HG03039 (cell line): ENCODE measurements at regions not wholly inside any gene's neighbourhood (a gene's known extent, or its start where the extent isn't known, plus 50 kb on each side); places are given as distances from the start of the nearest gene placed in this dataset.

ENCODE experiments used
- ATAC-seq: cut with Tn5 transposase; IDR thresholded peaks from one replicate; pipeline ENCODE4 v1.9.1; 2021; ENCODE audit warnings: mild to moderate bottlenecking, moderate library complexity; ENCODE audit not compliant: unreplicated experiment

DNA sequence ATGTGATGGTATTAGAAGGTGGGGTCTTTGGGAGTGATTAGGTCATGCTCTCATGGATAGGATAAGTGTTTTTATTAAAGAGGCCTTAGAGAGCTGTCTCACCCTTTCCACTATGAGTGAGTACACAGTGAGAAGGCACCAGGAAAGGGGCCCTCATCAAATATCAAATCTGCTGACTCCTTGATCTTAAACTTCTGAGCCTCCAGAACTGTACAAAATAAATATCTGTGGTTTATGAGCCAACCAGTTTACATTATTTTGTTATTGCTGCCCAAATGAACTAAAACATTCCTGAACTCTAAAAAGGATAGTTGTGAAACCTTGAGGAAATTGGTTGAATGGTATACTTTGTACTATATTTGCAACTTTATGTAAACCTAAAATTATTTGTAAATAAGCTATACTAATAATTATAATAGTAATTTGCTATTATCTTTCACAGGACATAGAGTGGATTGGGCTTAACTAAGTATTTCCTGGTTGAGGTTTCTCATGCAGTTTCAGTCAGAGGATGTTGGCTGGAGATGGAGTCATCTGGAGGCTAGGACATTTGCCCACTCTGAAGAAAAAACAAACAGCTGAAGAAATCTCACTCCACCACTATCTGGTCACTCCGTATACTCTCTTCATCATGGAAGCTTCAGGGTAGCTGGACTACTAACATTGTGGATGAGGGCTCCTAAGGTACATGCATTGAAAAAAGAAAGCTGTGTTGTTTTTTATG is 1068.6 kb upstream of the CADM2 start:
- ATAC-seq: no peak

DNA sequence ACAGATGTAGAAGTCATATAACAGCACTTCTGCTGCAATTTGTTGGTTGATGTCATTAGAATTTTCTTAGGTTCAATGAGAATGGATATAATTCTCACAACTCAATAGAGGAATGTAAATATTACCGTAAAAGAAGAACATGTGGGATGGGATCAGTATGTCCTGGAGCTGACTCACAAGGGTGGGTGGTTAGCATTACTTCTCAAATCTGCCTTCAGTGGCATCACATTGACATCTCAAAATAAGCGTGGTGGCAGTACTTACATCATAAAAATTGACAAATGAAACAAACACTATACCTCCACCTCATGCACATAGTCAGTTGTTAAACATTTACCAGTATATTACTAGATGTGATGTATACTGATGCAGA is 1068.0 kb upstream of the CADM2 start:
- ATAC-seq: no peak

DNA sequence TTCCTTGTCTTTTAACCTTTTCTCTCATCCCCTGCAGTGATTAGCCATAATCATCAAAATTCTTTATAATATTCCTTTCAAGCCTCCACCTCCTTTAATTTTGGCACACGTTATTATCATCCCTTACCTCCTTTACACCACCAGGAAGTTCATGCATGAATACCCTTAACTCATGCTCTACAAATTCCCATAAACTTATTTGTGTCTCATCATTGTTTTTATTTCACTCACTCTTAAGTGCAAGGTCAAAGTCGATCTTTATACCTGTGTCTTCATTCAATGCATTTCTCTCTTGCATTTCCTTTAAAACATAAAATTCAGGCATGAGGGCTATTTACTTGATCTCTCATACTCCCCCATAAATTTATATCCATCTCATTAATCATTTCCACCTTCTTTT is 1064.6 kb upstream of the CADM2 start:
- no peak for ATAC-seq

DNA sequence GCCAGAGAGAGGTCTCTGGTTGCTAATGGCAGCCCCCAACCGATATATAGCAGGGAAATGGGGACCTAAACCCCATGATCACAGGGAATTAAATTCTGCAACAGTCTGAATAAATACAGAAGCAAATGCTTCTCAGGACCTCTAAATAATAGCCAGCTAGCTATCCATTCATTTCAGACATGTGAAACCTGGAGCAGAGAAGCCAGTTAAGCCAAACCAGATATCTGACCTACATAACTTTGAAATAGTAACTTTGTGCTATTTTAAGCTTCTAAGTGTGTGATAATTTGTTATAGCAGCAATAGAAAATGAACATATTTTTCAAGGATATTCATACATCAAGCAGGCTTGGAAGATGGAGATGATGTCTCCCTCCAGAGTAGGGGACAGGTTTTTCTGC is 1062.9 kb upstream of the CADM2 start:
- no peak for ATAC-seq

DNA sequence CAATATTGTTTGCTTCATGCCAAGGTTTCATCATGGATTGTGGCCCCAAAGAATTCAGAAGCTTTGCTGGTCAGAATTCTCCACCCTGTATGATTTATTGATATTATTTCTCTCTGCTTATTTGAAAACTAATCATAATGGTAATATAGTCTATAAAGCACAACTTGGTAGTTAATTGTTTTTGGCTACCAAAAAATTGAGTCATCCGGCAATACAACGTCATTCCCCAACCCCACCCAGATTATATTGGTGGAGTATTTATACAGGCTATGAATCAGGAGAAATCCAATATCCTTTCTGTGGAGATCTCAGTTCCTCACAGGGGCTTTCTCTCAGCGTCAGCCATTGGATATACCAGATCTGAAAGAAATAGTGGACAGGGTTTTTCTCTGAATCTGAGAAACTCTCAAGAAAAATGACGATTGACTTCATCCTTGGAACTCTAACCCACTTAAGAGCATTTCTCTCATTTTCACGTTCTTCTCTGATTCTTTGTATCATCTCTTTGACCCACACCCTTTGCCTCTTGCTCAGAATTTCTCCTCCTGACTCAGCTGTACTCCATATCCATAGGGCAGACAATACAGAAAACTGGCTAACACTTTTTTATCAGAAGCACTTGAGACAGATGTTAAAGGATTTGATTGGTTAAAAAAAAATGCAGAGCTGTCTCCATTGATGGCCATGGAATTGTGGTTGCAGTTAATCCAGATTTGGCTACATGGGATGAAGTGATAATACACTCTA is 1055.8 kb upstream of the CADM2 start:
- ATAC-seq: no peak

DNA sequence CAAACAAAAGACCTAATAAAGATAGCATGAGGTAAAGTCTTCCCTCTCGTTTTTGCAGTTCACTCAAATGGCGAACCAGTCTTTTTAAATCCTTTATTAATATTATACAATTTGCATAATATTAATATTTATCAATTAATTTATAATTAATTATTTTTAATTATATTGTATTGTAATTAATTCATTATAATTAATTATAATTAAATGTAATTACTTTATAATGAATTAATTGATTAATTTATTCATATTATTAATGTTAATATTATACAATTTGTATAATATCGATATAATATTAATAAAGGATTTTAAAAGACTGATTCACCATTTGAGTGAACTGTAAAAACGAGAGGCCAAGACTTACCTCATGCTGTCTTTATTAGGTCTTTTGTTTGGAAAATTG is 1045.4 kb upstream of the CADM2 start:
- ATAC-seq: no peak

DNA sequence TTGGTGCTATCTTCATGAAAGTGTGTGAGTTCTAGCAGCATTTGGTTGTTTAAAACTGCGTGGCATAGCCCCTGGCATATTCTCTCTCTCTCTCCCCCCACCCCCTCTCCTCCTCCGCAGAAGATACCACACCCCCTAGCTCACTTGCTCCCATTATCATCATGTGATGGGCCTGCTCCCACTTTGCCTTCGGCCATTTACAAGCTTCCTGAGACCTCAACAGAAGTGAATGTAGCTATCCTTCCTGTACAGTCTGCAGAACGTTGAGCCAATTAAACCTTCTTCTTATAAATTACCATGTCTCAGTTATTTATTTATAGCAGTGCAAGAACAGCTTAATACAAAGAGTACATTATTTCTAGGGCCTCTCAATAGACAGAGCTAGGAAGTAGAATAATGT is 1032.5 kb upstream of the CADM2 start:
- ATAC-seq: no peak

DNA sequence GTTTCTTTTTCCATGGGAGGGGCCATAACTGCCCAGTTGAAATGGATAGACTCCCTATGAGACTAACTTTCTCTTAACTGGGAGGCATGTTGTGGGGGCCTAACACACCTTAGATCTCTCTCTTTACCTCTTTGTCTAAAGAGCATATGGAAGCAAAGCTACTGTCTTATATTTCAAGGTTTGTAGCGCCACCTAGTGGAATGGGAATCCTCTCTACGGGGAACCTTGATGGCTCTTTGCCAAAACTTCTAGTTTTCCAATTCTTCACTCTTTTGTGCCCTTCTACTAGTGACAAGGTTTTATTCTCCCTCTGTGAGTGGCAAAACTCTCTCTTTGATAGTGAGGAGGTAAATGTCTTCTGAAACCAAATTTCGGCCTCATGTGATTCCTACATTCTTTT is 1030.4 kb upstream of the CADM2 start:
- ATAC-seq: no peak

DNA sequence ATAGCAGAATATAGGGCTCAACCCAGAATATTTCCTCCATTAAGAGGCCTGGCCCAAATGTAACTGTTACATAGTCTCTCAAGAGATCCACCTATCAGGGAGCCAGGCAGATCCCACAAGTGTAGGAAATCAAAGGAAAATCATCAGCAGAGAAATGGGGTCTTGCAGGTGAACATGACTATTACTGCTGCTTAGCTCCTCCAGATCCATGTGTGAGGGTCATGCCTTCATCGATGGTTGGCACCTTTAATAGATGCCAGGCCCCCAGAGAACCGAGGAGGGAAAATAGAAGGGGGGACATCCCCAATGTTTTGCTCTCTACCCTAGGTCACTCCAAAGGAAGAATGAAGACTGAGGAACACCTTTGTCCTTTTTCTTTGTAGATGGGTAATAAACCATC is 1029.9 kb upstream of the CADM2 start:
- ATAC-seq: no peak

DNA sequence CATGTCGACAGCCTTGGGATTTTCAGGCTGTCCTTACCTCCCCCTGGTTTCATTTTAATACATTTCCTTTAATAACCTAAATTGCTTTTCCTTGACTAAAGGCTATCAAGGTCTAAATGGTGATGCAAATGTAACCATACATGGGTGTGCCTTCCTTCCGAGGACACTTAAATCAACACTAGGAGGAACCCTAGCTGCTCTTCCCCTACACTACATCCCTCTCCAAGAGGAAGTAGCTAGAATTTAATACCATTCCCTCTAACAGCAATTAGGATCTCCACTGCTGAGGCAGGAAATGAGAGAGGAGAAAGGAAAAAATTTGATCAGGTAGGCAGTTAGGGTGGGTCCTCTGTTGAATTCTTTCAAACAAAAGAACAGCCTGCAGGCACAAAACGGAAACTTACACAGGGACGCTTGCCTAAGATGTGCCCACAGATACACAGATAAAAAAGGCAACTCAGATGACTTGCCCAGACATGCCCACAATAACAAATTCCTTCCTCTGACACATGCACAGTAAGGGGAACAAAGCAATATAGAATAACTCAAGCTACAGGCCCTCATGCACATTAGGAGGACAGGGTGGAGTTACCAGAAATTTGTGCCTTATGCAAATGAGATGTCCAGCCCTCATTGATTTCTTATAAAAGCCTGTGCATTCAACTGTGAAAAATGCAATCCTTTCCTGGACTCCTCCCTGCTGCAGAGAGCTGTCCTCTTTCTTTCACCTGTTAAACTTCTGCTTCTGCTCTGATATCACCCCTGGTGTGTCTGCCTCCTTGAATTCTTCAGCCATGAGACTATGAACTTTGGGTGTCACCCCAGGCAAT is 1024.4 kb upstream of the CADM2 start:
- ATAC-seq: no peak

DNA sequence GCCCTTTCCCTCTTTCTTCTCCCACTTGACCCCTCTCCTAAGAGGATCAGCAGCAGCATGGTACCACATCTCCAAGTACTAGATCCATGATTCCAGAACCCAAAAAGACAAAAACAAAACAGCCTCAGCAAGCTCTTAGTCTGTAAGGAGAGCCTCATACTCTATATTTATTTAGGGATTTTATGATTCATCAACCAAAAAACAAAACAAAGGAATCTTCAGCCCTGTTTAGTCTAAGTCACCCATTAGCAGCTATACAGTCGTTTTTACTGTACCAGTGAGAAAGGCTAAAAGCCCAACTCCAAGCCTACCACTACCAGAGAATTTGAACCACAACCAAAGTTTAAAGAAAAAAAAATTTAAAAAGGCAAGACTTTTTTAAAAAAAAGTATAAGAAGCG is 1020.3 kb upstream of the CADM2 start:
- ATAC-seq: no peak

DNA sequence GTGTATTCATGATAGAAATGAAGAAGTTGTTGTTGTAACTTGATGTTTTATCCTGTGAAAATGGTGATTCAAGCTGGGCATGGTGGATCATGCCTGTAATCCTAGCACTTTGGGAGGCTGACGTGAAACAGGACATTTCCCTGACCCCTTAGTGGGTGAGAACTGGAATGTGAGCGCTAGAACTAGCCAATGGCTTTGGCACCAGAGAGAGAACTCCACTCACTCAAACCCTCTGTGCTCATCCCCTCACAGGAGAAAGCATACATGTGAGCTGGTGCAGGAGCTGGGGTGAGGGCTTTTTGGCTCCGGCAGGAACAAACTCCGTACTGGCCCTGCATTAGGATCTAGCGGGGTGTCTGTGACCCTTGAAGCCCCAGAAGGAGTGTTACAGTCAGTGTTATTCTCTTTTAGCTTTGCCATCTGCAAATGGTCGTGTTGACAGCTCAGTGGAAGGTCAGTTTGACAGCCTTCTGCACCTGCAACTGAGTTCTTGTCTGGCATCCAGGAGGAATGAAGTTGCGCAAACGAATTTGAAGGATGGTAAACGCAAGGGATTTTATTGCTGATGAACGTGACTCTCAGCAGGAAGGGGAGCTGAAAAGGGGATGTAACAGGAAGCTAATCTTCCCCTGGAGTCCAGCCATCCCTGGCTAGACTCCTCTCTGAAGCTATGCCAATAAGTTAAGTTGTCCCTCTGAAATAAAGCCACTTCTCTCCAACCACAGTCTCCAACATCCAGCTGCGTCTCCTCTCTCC is 1016.6 kb upstream of the CADM2 start:
- no peak for ATAC-seq

DNA sequence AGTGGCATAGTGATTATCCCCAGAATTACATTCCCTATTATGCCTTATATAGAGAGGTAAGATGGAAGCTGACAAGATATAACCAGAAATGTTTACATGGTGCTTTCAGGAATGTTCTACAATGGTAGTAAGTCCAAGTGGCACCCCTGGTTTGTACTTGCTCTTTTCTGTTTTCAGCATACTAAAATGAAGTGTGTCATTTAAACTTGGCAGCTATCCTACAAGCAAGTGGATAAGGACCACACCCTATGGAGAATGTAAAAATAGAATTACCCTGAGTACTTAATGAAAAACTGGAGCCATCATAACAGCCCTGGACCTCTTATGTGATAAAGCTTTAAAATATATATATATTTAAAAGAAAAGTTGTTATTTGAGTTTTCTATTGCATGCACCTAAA is 1012.7 kb upstream of the CADM2 start:
- ATAC-seq: no peak

DNA sequence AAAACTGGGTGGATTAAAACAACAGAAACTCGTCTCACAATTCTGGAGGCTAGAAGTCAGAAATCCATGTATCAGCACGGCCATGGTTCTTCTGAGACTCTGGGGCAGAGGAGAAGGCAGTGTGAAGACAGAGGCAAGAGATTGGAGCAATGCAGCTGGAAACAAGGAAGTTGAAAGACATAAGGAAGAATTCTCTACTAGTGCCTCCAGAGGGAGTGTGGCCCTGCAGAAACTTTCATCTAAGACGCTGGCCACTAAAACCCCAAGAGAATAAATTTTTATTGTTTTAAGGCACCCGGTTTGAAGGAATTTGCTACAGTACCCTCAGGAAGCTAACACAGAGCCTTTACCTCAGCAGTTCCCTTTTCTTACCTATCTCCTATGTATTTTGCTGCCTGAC is 1012.2 kb upstream of the CADM2 start:
- ATAC-seq: no peak

DNA sequence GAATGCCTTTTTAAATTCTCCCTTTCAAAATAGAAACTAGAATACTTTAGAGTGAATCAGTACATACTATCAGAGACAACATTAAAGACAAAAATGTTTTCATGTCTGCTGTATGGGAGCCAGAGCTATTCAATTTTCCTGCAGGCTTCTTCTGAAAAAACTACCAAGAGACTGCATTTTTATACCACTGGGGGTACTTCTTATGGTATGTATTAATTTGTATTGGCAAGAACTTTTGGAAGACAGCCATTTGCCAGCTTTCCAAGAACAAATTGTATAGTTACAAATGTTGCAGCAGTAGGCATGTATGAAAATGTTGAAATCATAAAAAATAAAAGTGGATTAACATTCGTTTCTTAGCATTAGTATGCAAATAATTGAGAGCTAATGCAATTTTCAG is 1010.0 kb upstream of the CADM2 start:
- ATAC-seq: no peak

DNA sequence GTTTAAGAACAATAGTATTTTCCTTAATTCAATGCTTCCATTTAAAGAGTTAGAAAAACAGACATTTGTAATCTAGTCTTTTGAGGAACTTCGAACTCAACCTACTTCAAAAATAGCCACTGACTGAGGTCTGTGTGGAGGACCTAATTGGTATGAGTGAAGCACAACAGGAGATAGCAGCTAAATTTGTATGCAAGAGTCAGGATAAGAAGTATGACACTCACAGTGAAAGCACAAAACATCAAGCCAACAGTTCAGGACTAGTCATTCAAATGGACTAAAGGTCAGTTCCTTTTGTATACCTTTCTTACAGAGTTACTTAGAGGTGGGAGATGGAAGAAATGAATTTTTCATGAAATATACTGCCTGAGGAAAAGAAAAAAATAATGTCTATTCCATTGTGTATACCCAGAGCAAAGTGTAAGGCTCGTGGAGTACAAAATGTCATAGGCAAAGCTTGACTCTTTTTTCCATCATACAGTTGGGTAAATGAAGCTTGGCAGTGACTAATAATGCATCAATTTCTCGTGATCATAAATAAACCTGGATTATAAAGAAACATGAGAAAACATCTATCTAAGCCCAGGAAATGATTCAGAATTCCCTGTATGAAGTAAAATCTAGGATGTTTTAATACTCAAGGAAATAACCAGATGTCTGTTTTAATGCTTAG is 1005.2 kb upstream of the CADM2 start:
- ATAC-seq: no peak

DNA sequence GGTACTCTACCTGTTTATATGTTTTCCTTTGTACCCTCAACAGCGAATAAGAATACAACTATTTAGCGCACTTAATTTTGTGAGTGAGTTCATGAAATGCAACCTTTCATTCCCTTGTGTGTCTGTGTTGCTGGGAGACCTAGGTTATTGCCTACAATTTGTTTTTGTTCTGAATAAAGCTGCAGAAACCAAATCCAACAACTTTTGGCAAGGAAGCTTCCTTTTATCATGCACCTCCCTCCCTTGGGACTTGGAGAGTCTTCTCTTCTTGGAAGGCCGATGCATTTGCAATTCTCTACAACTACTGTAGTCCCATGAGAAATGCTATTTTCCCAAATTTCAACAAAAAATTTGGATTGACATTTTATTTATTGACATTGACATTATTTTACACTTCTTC is 1002.4 kb upstream of the CADM2 start:
- ATAC-seq: no peak

DNA sequence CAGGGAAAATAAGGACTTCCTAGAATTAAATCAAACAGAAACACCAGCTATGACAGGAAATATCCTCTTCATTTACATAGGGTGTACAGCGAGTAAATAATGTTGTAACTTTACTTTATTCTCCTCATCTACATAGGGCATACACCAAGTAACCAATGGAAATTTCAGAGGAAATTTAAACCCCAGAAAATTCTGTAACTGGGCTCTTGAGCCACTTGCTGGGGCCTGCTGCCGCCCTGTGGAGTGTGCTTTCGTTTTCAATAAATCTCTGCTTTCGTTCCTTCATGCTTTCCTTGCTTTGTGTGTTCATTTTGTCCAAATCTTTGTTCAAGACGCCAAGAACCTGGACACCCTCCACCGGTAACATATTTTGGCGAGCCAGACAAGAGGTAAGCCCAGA is 990.4 kb upstream of the CADM2 start:
- no peak for ATAC-seq

DNA sequence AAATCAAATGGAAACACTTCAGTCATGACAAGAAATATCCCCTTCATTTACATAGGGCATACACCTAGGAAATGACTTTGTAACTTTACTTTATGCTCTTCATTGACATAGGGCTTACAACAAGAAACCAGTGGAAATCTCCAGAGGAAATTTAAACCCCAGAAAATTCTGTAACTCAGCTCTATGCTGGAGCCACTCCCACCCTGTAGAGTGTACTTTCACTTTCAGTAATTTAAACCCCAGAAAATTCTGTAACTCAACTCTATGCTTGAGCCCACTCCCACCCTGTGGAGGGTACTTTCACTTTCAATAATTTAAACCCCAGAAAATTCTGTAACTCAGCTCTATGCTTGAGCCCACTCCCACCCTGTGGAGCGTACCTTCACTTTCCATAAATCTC is 987.1 kb upstream of the CADM2 start:
- no peak for ATAC-seq

DNA sequence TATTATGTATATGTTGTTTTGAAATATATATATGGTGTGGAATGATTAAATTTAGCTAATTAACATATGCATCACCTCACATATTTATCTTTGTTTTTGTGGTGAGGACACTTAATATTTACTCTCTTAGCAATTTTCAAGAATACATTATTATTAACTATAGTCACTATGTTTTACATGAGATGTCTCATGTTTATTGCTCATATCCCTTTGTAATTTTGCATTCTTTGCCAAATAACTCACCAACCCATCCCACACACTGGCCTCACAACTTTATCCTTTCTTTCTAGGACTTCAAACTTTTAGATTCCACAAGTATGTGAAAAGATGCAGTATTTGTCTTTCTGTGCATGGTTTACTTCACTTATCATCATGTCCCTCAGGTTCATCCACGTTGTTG is 950.2 kb upstream of the CADM2 start:
- ATAC-seq: no peak

DNA sequence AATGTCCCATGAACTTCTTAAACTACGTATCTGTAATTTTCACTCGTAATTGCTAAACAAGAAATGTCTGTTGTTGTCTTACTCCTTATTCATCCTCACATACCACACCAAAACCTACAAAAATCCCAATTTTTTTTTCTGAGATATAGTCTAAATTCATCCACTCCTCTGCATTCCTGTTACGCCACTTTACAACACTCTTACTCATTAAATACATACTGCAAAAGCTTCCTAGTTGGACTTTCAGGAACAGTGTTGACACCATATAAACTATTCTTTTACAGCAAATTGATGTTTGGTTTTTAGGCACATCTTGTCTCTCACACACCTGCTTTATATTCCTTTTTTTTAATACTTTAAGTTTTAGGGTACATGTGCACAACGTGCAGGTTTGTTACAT is 934.9 kb upstream of the CADM2 start:
- ATAC-seq: no peak
